Transverse colon (tissue), 4 donors: ENCODE measurements at regions not wholly inside any gene's neighbourhood (a gene's known extent, or its start where the extent isn't known, plus 50 kb on each side); places are given as distances from the start of the nearest gene placed in this dataset.

Experiments used
- DNase-seq: peaks from one replicate; pipeline ENCODE4 v3.0.0-alpha.2; 2019
- H3K27ac ChIP-seq, 4 donors: fragments of 200-600 bp; sonication (generic); 2 replicates each; pipeline ENCODE4 v1.5.1; 2016 to 2018; ENCODE audit warnings: inconsistent platforms in 4 of 4
- H3K27me3 ChIP-seq: fragments of 200-600 bp; sonication (generic); 2 replicates; pipeline ENCODE4 v1.5.1; 2017; ENCODE audit warnings: inconsistent platforms
- H3K36me3 ChIP-seq, 4 donors: fragments of 200-600 bp; sonication (generic); 2 replicates each; pipeline ENCODE4 v1.5.1; 2017 to 2019; ENCODE audit warnings: inconsistent platforms in 4 of 4
- H3K4me1 ChIP-seq, 4 donors: fragments of 200-600 bp; sonication (generic); 2 replicates each; pipeline ENCODE4 v1.5.1; 2017 to 2020; ENCODE audit warnings: inconsistent platforms in 4 of 4
- H3K4me3 ChIP-seq, 4 donors: fragments of 200-600 bp; sonication (generic); 1 replicate in 1 of 4; 2 replicates in 3 of 4; pipeline versions ENCODE4 v1.5.1 to v1.6.1; 2017 to 2019; ENCODE audit warnings: inconsistent platforms in 4 of 4
- H3K9me3 ChIP-seq, 2 donors: fragments of 200-600 bp; sonication (generic); 2 replicates each; pipeline ENCODE4 v1.5.1; 2017 to 2019; ENCODE audit warnings: inconsistent platforms in 2 of 2
- EP300 ChIP-seq: sonication (generic); formaldehyde crosslinking; IDR thresholded peaks from one replicate; pipeline ENCODE4 v1.6.1; 2017; ENCODE audit warnings: antibody characterized with exemption, low read depth
- POLR2A ChIP-seq: fragments of 450-650 bp; IDR thresholded peaks from one replicate; pipeline ENCODE4 v1.6.1; 2016; ENCODE audit warnings: antibody characterized with exemption, mild to moderate bottlenecking, moderate library complexity
- POLR2AphosphoS5 ChIP-seq, 3 donors: sonication (generic); formaldehyde crosslinking; IDR thresholded peaks; one replicate each; pipeline ENCODE4 v1.6.1; 2016; ENCODE audit warnings: antibody characterized with exemption in 3 of 3
- WGBS, 2 donors: methylation state at CpG; one replicate each; pipeline ENCODE4 v1.1.5; 2018; ENCODE audit warnings: low coverage in 1 of 2; 5-methylcytosine and 5-hydroxymethylcytosine counted together
- in situ Hi-C, 4 donors: fragments of 200-750 bp; cut with MboI; loops; one replicate each; pipeline versions ENCODE4 v1.15.0 to v1.15.1; 2017; ENCODE audit warnings: low sequenced_read_pairs in 3 of 4, low pct_ligation_motif_present in 1 of 4, low pct_unique_long_range_greater_than_20kb in 1 of 4
- intact Hi-C: fragments of 100-400 bp; cut with DNase I; formaldehyde crosslinking; loops from one replicate; pipeline ENCODE4 v1.15.1; 2023; ENCODE audit warnings: low total_unique reads
- TF ChIP-seq, protein P1 (sequence below), 5 experiments: fragments of 200-600 bp in 3 of 5; fragments of 450-650 bp in 2 of 5; sonication (generic) in 3 of 5; IDR thresholded peaks; 1 replicate in 2 of 5; 2 replicates in 3 of 5; pipeline ENCODE4 v1.5.1; 2016 to 2017; ENCODE audit warnings: antibody characterized with exemption in 5 of 5, inconsistent platforms in 3 of 5, mild to moderate bottlenecking in 2 of 5, moderate library complexity in 1 of 5

GRCh38 chr6:122553697-122554096, 56.5 kb upstream of the PKIB start:
- Histone ChIP-seq H3K9me3 (no peaks in the 10 kb centered on the region), H3K4me1 (no peaks in the 10 kb centered on the region), H3K27me3 (no peaks in the 10 kb centered on the region), H3K4me3 (no peak overlapping the region), H3K36me3 (no peaks in the 10 kb centered on the region), H3K27ac (no peak overlapping the region)
- no peak for DNase-seq
- intact Hi-C loops (no loop called here), in situ Hi-C loops (no loop called here)
- TF ChIP-seq POLR2A, result no peak
- TF ChIP-seq EP300, result no peak
- no peak for TF ChIP-seq POLR2AphosphoS5 (IDR thresholded peaks at IDR 0.05)
- TF ChIP-seq, protein P1, sequence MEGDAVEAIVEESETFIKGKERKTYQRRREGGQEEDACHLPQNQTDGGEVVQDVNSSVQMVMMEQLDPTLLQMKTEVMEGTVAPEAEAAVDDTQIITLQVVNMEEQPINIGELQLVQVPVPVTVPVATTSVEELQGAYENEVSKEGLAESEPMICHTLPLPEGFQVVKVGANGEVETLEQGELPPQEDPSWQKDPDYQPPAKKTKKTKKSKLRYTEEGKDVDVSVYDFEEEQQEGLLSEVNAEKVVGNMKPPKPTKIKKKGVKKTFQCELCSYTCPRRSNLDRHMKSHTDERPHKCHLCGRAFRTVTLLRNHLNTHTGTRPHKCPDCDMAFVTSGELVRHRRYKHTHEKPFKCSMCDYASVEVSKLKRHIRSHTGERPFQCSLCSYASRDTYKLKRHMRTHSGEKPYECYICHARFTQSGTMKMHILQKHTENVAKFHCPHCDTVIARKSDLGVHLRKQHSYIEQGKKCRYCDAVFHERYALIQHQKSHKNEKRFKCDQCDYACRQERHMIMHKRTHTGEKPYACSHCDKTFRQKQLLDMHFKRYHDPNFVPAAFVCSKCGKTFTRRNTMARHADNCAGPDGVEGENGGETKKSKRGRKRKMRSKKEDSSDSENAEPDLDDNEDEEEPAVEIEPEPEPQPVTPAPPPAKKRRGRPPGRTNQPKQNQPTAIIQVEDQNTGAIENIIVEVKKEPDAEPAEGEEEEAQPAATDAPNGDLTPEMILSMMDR (IDR thresholded peaks at IDR 0.05), result no peak
- WGBS, 2 donors, result 56 to 64% methylated on average over 3 of the region's 3 CpGs

DNA sequence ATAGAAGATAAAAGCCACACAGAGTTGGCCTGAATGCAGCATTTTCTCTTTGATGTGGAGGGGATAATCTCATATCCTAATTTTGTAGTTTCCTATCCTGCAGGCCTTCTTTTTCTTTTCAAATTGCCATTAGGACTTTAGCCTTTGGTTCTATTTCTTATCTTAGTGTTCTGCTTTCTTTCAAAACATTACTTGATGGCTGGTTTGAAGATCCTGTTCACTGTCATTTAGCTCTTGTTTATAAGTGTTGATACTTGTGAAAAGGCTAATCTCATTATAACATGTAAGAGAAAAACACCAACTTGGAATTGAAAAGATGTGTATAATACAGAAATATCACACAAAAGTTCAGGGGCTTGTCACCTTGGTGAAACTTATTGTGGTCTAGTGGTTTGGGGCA, 54.6 kb upstream of the PKIB start:
- Histone ChIP-seq H3K4me3 (no peak overlapping the region), H3K9me3 (no peaks in the 10 kb centered on the region), H3K36me3 (no peaks in the 10 kb centered on the region), H3K27ac (no peak overlapping the region), H3K27me3 (no peaks in the 10 kb centered on the region), H3K4me1 (no peaks in the 10 kb centered on the region)
- no peak for DNase-seq
- in situ Hi-C loops (no loop called here), intact Hi-C loops (no loop called here)
- TF ChIP-seq, protein P1 (IDR thresholded peaks at IDR 0.05), result no peak

- intact Hi-C loops, result no loop called here
- TF ChIP-seq POLR2AphosphoS5 (IDR thresholded peaks at IDR 0.05), result no peak
- in situ Hi-C loops, result no loop called here
- Histone ChIP-seq H3K27ac (no peak overlapping the region), H3K9me3 (peaks cover under 1 to 5% of the 10 kb centered on the region in 2 donors), H3K27me3 (no peaks in the 10 kb centered on the region), H3K4me1 (no peaks in the 10 kb centered on the region), H3K4me3 (no peak overlapping the region), H3K36me3 (no peaks in the 10 kb centered on the region)
- DNase-seq, result no peak
Observed at GRCh38 chr6:122558080-122558479, 52.1 kb upstream of the PKIB start.
